ENCODE measurements at regions not wholly inside any gene's neighbourhood (a gene's known extent, or its start where the extent isn't known, plus 50 kb on each side); places are given as distances from the start of the nearest gene placed in this dataset.

DNA sequence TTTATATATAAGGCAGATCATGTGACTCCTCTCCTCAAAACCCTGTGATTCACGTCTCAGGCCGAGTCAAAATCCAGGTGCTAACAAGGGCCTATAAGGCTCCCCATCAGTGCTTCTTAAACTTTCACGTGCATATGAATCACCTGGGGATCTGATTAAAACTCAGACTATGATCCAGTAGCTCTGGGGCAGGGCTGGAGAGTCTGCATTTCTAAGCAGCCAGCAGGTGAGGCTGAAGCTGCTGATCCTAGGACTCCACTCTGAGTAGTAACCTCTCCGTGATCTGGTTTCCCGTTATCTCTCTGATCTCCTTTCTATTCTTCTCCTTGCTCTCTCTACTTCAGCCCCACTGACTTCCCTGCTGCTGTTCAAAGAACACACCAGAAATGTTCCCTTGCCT lies 252.4 kb upstream of the RPS6KA3 start:
- DNase-seq (ENCODE audit: low read depth, low spot score): no peak
- no peak overlapping the region for H3K9ac ChIP-seq (ENCODE audit: low read length)
- BruUV-seq (replicated peaks): no TSS peak
- ChIA-PET RAD21 (ENCODE audit: low non-redundant PET in 1 of 2, low total read pairs in 2 of 2, uncharacterized antibody in 2 of 2, unreplicated experiment in 2 of 2) (no interaction called here), POLR2A (no interaction called here), CTCF (no interaction called here)
- no peak overlapping the region for H3K4me2 ChIP-seq (ENCODE audit: low read length)
- TF ChIP-seq YY1 (IDR thresholded peaks at IDR 0.05; ENCODE audit: extremely low read depth, insufficient replicate concordance, low read depth, low read length) (no peak), ZNF274 (IDR thresholded peaks at IDR 0.05; ENCODE audit: low read depth, low read length) (no peak), POLR2A (IDR thresholded peaks at IDR 0.05; ENCODE audit: borderline replicate concordance, extremely low read depth, insufficient read depth, insufficient read length) (no peak), EGR1 (IDR thresholded peaks at IDR 0.05; ENCODE audit: low read depth) (no peak), POLR2AphosphoS5 (IDR thresholded peaks at IDR 0.05; ENCODE audit: low read depth, low read length) (no peak)
- TF ChIP-seq, protein P1, sequence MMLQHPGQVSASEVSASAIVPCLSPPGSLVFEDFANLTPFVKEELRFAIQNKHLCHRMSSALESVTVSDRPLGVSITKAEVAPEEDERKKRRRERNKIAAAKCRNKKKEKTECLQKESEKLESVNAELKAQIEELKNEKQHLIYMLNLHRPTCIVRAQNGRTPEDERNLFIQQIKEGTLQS (IDR thresholded peaks at IDR 0.05): no peak
- TF ChIP-seq, protein P2, sequence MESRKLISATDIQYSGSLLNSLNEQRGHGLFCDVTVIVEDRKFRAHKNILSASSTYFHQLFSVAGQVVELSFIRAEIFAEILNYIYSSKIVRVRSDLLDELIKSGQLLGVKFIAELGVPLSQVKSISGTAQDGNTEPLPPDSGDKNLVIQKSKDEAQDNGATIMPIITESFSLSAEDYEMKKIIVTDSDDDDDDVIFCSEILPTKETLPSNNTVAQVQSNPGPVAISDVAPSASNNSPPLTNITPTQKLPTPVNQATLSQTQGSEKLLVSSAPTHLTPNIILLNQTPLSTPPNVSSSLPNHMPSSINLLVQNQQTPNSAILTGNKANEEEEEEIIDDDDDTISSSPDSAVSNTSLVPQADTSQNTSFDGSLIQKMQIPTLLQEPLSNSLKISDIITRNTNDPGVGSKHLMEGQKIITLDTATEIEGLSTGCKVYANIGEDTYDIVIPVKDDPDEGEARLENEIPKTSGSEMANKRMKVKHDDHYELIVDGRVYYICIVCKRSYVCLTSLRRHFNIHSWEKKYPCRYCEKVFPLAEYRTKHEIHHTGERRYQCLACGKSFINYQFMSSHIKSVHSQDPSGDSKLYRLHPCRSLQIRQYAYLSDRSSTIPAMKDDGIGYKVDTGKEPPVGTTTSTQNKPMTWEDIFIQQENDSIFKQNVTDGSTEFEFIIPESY (IDR thresholded peaks at IDR 0.05; ENCODE audit: extremely low read depth, insufficient replicate concordance, low read length): no peak
- TF ChIP-seq, protein P3, sequence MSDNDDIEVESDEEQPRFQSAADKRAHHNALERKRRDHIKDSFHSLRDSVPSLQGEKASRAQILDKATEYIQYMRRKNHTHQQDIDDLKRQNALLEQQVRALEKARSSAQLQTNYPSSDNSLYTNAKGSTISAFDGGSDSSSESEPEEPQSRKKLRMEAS (IDR thresholded peaks at IDR 0.05): no peak
- H3K79me2 ChIP-seq (ENCODE audit: insufficient read depth, low read length): no peaks in the 10 kb centered on the region
- no peaks in the 10 kb centered on the region for H4K20me1 ChIP-seq (ENCODE audit: insufficient read depth)
- H3K4me3 ChIP-seq (replicated peaks in 1 of 2; ENCODE audit: low read depth in 1 of 2, low read length in 2 of 2): no peak overlapping the region
- no peak overlapping the region for H3K27ac ChIP-seq (ENCODE audit: low read depth, low read length)
- ATAC-seq: no peak
- H2AFZ ChIP-seq (ENCODE audit: low read depth, low read length, poor library complexity, severe bottlenecking): no peak overlapping the region
- no peaks in the 10 kb centered on the region for H3K36me3 ChIP-seq (ENCODE audit: control insufficient read depth in 1 of 2, insufficient read depth in 2 of 2, low read length in 2 of 2)
- H3K9me2 ChIP-seq (ENCODE audit: insufficient read depth): no peaks in the 10 kb centered on the region
- intact Hi-C loops (cut with micrococcal nuclease): no loop called here
- H3K9me3 ChIP-seq (ENCODE audit: control insufficient read depth in 1 of 2, insufficient read depth in 1 of 2, low read depth in 1 of 2, low read length in 2 of 2): peaks cover 0 to 4% of the 10 kb centered on the region in 2 experiments; a peak in 1 of 4 replicates
- no peaks in the 10 kb centered on the region for H3K27me3 ChIP-seq (ENCODE audit: insufficient read depth, low read length)
- H3K4me1 ChIP-seq (ENCODE audit: control insufficient read depth in 1 of 2, insufficient read depth in 2 of 2, low read length in 2 of 2): peaks cover 23 to 54% of the 10 kb centered on the region in 2 experiments
